OCI-LY3 (cell line): ENCODE measurements at regions not wholly inside any gene's neighbourhood (a gene's known extent, or its start where the extent isn't known, plus 50 kb on each side); places are given as distances from the start of the nearest gene placed in this dataset.

ENCODE experiments used
- H2AFZ ChIP-seq: fragments of 200-600, 300-600 bp; shearing (Covaris generic); 2 replicates; pipeline ENCODE4 v1.6.0; 2014; ENCODE audit warnings: antibody characterized with exemption, low read depth, low read length
- H3K27ac ChIP-seq: fragments of 200-600, 300-600 bp; sonication (generic); 2 replicates; pipeline ENCODE4 v1.5.1; 2014; ENCODE audit warnings: mild to moderate bottlenecking, low read length, moderate library complexity, mixed read lengths
- H3K27me3 ChIP-seq: fragments of 200-600, 300-600 bp; sonication (generic); 2 replicates; pipeline ENCODE4 v1.6.1; 2014; ENCODE audit warnings: low read depth, low read length, mixed read lengths
- H3K36me3 ChIP-seq: fragments of 200-600, 300-600 bp; sonication (generic); replicated peaks from 2 replicates; pipeline ENCODE3; 2014; ENCODE audit warnings: low read depth, low read length, mixed read lengths
- H3K4me1 ChIP-seq: fragments of 300-600, 200-600 bp; sonication (generic); 2 replicates; pipeline ENCODE4 v1.6.1; 2014; ENCODE audit warnings: low read length, mixed read lengths
- H3K4me2 ChIP-seq: fragments of 200-600, 300-600 bp; sonication (generic); 2 replicates; pipeline ENCODE4 v1.6.1; 2014; ENCODE audit warnings: low read length, mixed read lengths
- H3K4me3 ChIP-seq: fragments of 300-600, 200-600 bp; sonication (generic); 2 replicates; pipeline ENCODE4 v1.5.1; 2014; ENCODE audit warnings: antibody characterized with exemption, mild to moderate bottlenecking, low read length, moderate library complexity
- H3K79me2 ChIP-seq: fragments of 300-600, 200-600 bp; shearing (Covaris generic); 2 replicates; pipeline ENCODE4 v1.6.1; 2014; ENCODE audit warnings: mild to moderate bottlenecking, low read length, mixed read lengths
- H3K9ac ChIP-seq: fragments of 300-600, 200-600 bp; shearing (Covaris generic); 2 replicates; pipeline ENCODE4 v1.6.0; 2014; ENCODE audit warnings: mild to moderate bottlenecking, low read length, moderate library complexity
- H3K9me3 ChIP-seq: fragments of 200-600, 300-600 bp; shearing (Covaris generic); 2 replicates; pipeline ENCODE4 v1.6.1; 2014; ENCODE audit warnings: low read length, mixed read lengths; ENCODE audit not compliant: insufficient read depth
- H4K20me1 ChIP-seq: fragments of 200-600, 300-600 bp; sonication (generic); 2 replicates; pipeline ENCODE4 v1.6.1; 2016; ENCODE audit warnings: low read length, mixed read lengths; ENCODE audit not compliant: insufficient read depth
- EZH2phosphoT487 ChIP-seq: fragments of 200-600 bp; shearing (Covaris generic); IDR thresholded peaks from 2 replicates; pipeline ENCODE4 v1.6.1; 2018; ENCODE audit warnings: antibody characterized with exemption, mixed run types, low read depth
- TF ChIP-seq, protein P1 (sequence below): fragments of 200-600, 300-600 bp; sonication (generic); IDR thresholded peaks from 2 replicates; pipeline ENCODE4 v1.5.1; 2014; ENCODE audit warnings: antibody characterized with exemption, low read length, low read depth

- H3K9me3 ChIP-seq, result no peaks in the 10 kb centered on the region
- no peaks in the 10 kb centered on the region for H3K27me3 ChIP-seq
- no peak overlapping the region for H2AFZ ChIP-seq
- no peaks in the 10 kb centered on the region for H4K20me1 ChIP-seq
- H3K9ac ChIP-seq, result no peak overlapping the region
- no peak overlapping the region for H3K4me3 ChIP-seq
- no peaks in the 10 kb centered on the region for H3K4me1 ChIP-seq
- no peak overlapping the region for H3K27ac ChIP-seq
- H3K4me2 ChIP-seq, result no peak overlapping the region
- no peak for TF ChIP-seq EZH2phosphoT487
- TF ChIP-seq, protein P1, sequence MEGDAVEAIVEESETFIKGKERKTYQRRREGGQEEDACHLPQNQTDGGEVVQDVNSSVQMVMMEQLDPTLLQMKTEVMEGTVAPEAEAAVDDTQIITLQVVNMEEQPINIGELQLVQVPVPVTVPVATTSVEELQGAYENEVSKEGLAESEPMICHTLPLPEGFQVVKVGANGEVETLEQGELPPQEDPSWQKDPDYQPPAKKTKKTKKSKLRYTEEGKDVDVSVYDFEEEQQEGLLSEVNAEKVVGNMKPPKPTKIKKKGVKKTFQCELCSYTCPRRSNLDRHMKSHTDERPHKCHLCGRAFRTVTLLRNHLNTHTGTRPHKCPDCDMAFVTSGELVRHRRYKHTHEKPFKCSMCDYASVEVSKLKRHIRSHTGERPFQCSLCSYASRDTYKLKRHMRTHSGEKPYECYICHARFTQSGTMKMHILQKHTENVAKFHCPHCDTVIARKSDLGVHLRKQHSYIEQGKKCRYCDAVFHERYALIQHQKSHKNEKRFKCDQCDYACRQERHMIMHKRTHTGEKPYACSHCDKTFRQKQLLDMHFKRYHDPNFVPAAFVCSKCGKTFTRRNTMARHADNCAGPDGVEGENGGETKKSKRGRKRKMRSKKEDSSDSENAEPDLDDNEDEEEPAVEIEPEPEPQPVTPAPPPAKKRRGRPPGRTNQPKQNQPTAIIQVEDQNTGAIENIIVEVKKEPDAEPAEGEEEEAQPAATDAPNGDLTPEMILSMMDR, result no peak
- no peaks in the 10 kb centered on the region for H3K79me2 ChIP-seq
- H3K36me3 ChIP-seq, result no peaks in the 10 kb centered on the region
Measured at GRCh38 chrX:10892621-10893225, 218.4 kb upstream of the HCCS start.

GRCh38 chrX:10893366-10893765 is 217.8 kb upstream of the HCCS start:
- H3K9ac ChIP-seq, result no peak overlapping the region
- H3K4me1 ChIP-seq, result no peaks in the 10 kb centered on the region
- H3K27me3 ChIP-seq, result no peaks in the 10 kb centered on the region
- H4K20me1 ChIP-seq, result no peaks in the 10 kb centered on the region
- H2AFZ ChIP-seq, result no peak overlapping the region
- H3K27ac ChIP-seq, result no peak overlapping the region
- no peaks in the 10 kb centered on the region for H3K9me3 ChIP-seq
- TF ChIP-seq EZH2phosphoT487, result no peak
- TF ChIP-seq, protein P1, result no peak
- H3K36me3 ChIP-seq, result no peaks in the 10 kb centered on the region
- H3K79me2 ChIP-seq, result no peaks in the 10 kb centered on the region
- H3K4me2 ChIP-seq, result no peak overlapping the region
- no peak overlapping the region for H3K4me3 ChIP-seq

- no peaks in the 10 kb centered on the region for H3K79me2 ChIP-seq
- H3K4me2 ChIP-seq, result no peak overlapping the region
- H3K27ac ChIP-seq, result no peak overlapping the region
- H4K20me1 ChIP-seq, result no peaks in the 10 kb centered on the region
- no peaks in the 10 kb centered on the region for H3K4me1 ChIP-seq
- H3K4me3 ChIP-seq, result no peak overlapping the region
- H3K36me3 ChIP-seq, result no peaks in the 10 kb centered on the region
- H2AFZ ChIP-seq, result no peak overlapping the region
- no peaks in the 10 kb centered on the region for H3K27me3 ChIP-seq
- no peak for TF ChIP-seq EZH2phosphoT487
- TF ChIP-seq, protein P1, result no peak
- no peak overlapping the region for H3K9ac ChIP-seq
- H3K9me3 ChIP-seq, result no peaks in the 10 kb centered on the region
Measured at GRCh38 chrX:10893976-10894375, 217.2 kb upstream of the HCCS start.

- H3K4me3 ChIP-seq, result no peak overlapping the region
- H4K20me1 ChIP-seq, result no peaks in the 10 kb centered on the region
- H3K4me2 ChIP-seq, result no peak overlapping the region
- no peak overlapping the region for H3K9ac ChIP-seq
- TF ChIP-seq, protein P1, result no peak
- no peak for TF ChIP-seq EZH2phosphoT487
- no peak overlapping the region for H2AFZ ChIP-seq
- no peaks in the 10 kb centered on the region for H3K79me2 ChIP-seq
- no peaks in the 10 kb centered on the region for H3K27me3 ChIP-seq
- H3K27ac ChIP-seq, result no peak overlapping the region
- no peaks in the 10 kb centered on the region for H3K9me3 ChIP-seq
- H3K4me1 ChIP-seq, result no peaks in the 10 kb centered on the region
- H3K36me3 ChIP-seq, result no peaks in the 10 kb centered on the region
Measured at GRCh38 chrX:10897768-10898167, 213.4 kb upstream of the HCCS start.
